A549 (cell line): ENCODE measurements at regions not wholly inside any gene's neighbourhood (a gene's known extent, or its start where the extent isn't known, plus 50 kb on each side); places are given as distances from the start of the nearest gene placed in this dataset.

Source experiments
- ATAC-seq, 2 experiments: fragments of 200-7000 bp in 1 of 2; fragments of >200 bp in 1 of 2; cut with Nextera tagmentation in 1 of 2; cut with Tn5 transposase in 1 of 2; 3 replicates each; pipeline versions ENCODE4 v1.8.0 to v1.9.1; 2018 to 2020; ENCODE audit warnings: mild to moderate bottlenecking in 1 of 2, moderate library complexity in 1 of 2
- CTCF ChIA-PET: fragments of 300-600 bp; sonication (Branson Sonifier 250); formaldehyde crosslinking; extraction: SDS; loops from one replicate; lab custom pipeline; 2021; ENCODE audit warnings: antibody characterized with exemption, inconsistent platforms; lab: Yijun Ruan, JAX
- POLR2A ChIA-PET: fragments of 350-600 bp; formaldehyde crosslinking; extraction: SDS; loops from one replicate; lab custom pipeline; 2021; ENCODE audit warnings: antibody characterized with exemption, inconsistent platforms; lab: Yijun Ruan, JAX
- DNase-seq, 2 experiments: peaks; one replicate each; pipeline versions ENCODE4 v3.0.0 to v3.0.0-alpha.2; 2011 to 2016; ENCODE audit warnings: low read depth in 1 of 2, low spot score in 1 of 2
- FAIRE-seq: peaks from 2 replicates; lab custom pipeline; 2011; peaks lifted over from hg19 to GRCh38; lab: Jason Lieb, UNC
- H3K27ac ChIP-seq, 2 experiments: fragments of >200 bp; sonication (Bioruptor Twin); formaldehyde crosslinking; 3 replicates each; pipeline ENCODE4 v1.5.1; 2016 to 2017
- H3K4me1 ChIP-seq: fragments of >200 bp; sonication (Bioruptor Twin); formaldehyde crosslinking; 3 replicates; pipeline ENCODE4 v1.6.1; 2016
- H3K4me2 ChIP-seq: fragments of >200 bp; sonication (Bioruptor Twin); formaldehyde crosslinking; 3 replicates; pipeline ENCODE4 v1.6.1; 2016
- H3K4me3 ChIP-seq: fragments of >200 bp; sonication (Bioruptor Twin); formaldehyde crosslinking; 3 replicates; pipeline ENCODE4 v1.5.1; 2016
- H3K9me3 ChIP-seq: fragments of >200 bp; sonication (Bioruptor Twin); formaldehyde crosslinking; 3 replicates; pipeline ENCODE4 v1.6.1; 2016
- CBX2 ChIP-seq: fragments of 200-600 bp; sonication (generic); IDR thresholded peaks from 2 replicates; pipeline ENCODE4 v1.6.1; 2016; ENCODE audit warnings: low read depth, mild to moderate bottlenecking, borderline replicate concordance
- EHF ChIP-seq: fragments of 250-450 bp; sonication (Bioruptor Pico); IDR thresholded peaks from 2 replicates; pipeline ENCODE4 v1.5.0; 2020; ENCODE audit warnings: mild to moderate bottlenecking
- EHMT2 ChIP-seq: fragments of 200-600 bp; sonication (generic); IDR thresholded peaks from 2 replicates; pipeline ENCODE4 v1.6.1; 2016; ENCODE audit warnings: antibody characterized with exemption, low read depth, mild to moderate bottlenecking, moderate library complexity
- ESRRA ChIP-seq: fragments of 150-350 bp; IDR thresholded peaks from 2 replicates; pipeline ENCODE4 v1.6.1; 2014; ENCODE audit warnings: mild to moderate bottlenecking, low read length, borderline replicate concordance
- FOSL2 ChIP-seq, 2 experiments: fragments of 450-650 bp in 1 of 2; fragments of >200 bp in 1 of 2; sonication (Bioruptor Twin) in 1 of 2; formaldehyde crosslinking; IDR thresholded peaks; 2 replicates each; pipeline versions ENCODE4 v1.5.0 to v1.6.1; 2016 to 2020; ENCODE audit warnings: mild to moderate bottlenecking in 1 of 2, moderate library complexity in 1 of 2
- GATA3 ChIP-seq: IDR thresholded peaks from 2 replicates; pipeline ENCODE4 v1.6.1; 2012; ENCODE audit warnings: borderline replicate concordance
- HDAC2 ChIP-seq: fragments of 200-600 bp; sonication (generic); IDR thresholded peaks from 2 replicates; pipeline ENCODE4 v1.6.1; 2016
- HEYL ChIP-seq: fragments of 250-450 bp; sonication (Bioruptor Pico); IDR thresholded peaks from 2 replicates; pipeline ENCODE4 v1.8.0; 2021; ENCODE audit warnings: mild to moderate bottlenecking, moderate library complexity
- HOXB13 ChIP-seq: fragments of 250-450 bp; sonication (Bioruptor Pico); IDR thresholded peaks from 2 replicates; pipeline ENCODE4 v1.5.0; 2020; ENCODE audit warnings: low read depth, mild to moderate bottlenecking, moderate library complexity
- JUN ChIP-seq, 2 experiments: fragments of >200 bp; sonication (Bioruptor Twin); formaldehyde crosslinking; IDR thresholded peaks; 2 replicates in 1 of 2; 3 replicates in 1 of 2; pipeline ENCODE4 v1.6.1; 2016 to 2017
- MAZ ChIP-seq: fragments of 150-350 bp; IDR thresholded peaks from 2 replicates; pipeline ENCODE4 v1.6.1; 2014; ENCODE audit warnings: antibody characterized with exemption, low read depth, low read length, borderline replicate concordance
- MYC ChIP-seq: IDR thresholded peaks from 2 replicates; pipeline ENCODE4 v1.6.1; 2012; ENCODE audit warnings: mild to moderate bottlenecking, inconsistent platforms, low read length, improper control_type of control experiment, borderline replicate concordance
- POLR2A ChIP-seq: IDR thresholded peaks from 2 replicates; pipeline ENCODE4 v1.6.1; 2012; ENCODE audit warnings: mild to moderate bottlenecking, low read length
- POLR2AphosphoS2 ChIP-seq: conservative IDR thresholded peaks from 2 replicates; pipeline ENCODE4 v1.6.1; 2012; ENCODE audit warnings: low read length, improper control_type of control experiment, inconsistent platforms
- RARB ChIP-seq: fragments of 250-450 bp; sonication (Bioruptor Pico); IDR thresholded peaks from 2 replicates; pipeline ENCODE4 v1.8.0; 2021; ENCODE audit warnings: mild to moderate bottlenecking, moderate library complexity
- RNF2 ChIP-seq: fragments of 200-600 bp; sonication (generic); IDR thresholded peaks from 2 replicates; pipeline ENCODE4 v1.6.1; 2016; ENCODE audit warnings: low read depth, mild to moderate bottlenecking, antibody characterized with exemption, moderate library complexity, borderline replicate concordance
- TP53 ChIP-seq: fragments of 250-450 bp; sonication (Bioruptor Pico); IDR thresholded peaks from 2 replicates; pipeline ENCODE4 v1.5.0; 2021; ENCODE audit warnings: mild to moderate bottlenecking, moderate library complexity
- ZNF302 ChIP-seq: fragments of 250-450 bp; sonication (Bioruptor Pico); IDR thresholded peaks from 2 replicates; pipeline ENCODE4 v1.9.0; 2021; ENCODE audit warnings: inconsistent platforms, mild to moderate bottlenecking, moderate library complexity
- WGBS: methylation state at CpG from one replicate; pipeline ENCODE4 v1.1.6; 2017; ENCODE audit errors: missing lambda C conversion rate; 5-methylcytosine and 5-hydroxymethylcytosine counted together
- TF ChIP-seq, protein P1 (sequence below): fragments of 200-600 bp; sonication (generic); IDR thresholded peaks from 2 replicates; pipeline ENCODE4 v1.6.1; 2016; ENCODE audit warnings: antibody characterized with exemption, mild to moderate bottlenecking, moderate library complexity
- TF ChIP-seq, protein P2 (sequence below): fragments of >200 bp; sonication (Bioruptor Twin); formaldehyde crosslinking; IDR thresholded peaks from 3 replicates; pipeline ENCODE4 v1.5.1; 2016
- TF ChIP-seq, protein P3 (sequence below): IDR thresholded peaks from 2 replicates; pipeline ENCODE4 v1.6.1; 2012; ENCODE audit warnings: low read depth, borderline replicate concordance
- TF ChIP-seq, protein P4 (sequence below): fragments of >200 bp; sonication (Bioruptor Twin); formaldehyde crosslinking; IDR thresholded peaks from 2 replicates; pipeline ENCODE4 v1.6.1; 2016
- TF ChIP-seq, protein P5 (sequence below): fragments of 250-450 bp; sonication (Bioruptor Pico); IDR thresholded peaks from 2 replicates; pipeline ENCODE4 v1.5.0; 2020; ENCODE audit warnings: low read depth, mild to moderate bottlenecking, moderate library complexity

DNA sequence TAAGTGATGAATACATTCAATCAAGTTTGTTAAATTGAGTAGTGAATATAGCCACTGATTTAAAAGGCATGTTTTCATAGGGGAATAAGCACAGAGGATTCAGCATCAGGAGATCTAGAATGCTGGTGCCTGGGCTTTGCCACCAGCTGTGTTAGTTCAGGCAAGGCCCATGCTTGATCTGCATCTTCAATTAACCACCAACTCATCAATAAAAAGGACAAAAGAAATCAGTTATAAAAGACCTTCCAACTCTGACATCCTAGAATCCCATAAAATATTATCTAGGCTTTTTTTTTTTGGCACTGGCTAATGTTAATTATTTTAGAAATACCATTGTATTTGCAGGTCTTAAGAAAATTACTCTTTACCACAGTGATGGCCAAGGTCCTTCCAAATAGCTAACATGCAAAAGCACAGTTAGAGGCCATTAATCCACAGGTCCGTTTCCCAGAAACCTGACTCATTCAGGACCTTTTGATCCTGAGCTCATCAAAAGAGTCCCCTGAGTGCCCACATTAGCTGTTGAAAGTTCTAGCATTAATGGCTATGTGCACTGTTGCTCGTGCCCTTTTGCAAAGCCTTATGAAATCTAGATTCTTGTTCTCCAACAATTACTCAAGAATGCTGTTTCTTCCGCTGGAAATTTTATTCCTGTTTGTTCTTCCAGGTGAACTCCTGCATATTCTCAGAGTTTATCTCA is 170.0 kb downstream of the CYRIA start:
- 8% methylated on average over 3 of the region's 3 CpGs for WGBS
- Histone ChIP-seq H3K9me3 (no peaks in the 10 kb centered on the region), H3K4me2 (no peak overlapping the region), H3K4me3 (no peak overlapping the region), H3K4me1 (no peaks in the 10 kb centered on the region), H3K27ac (no peak overlapping the region)
- FAIRE-seq (no peak), DNase-seq (no peak), ATAC-seq (no peak)
- TF ChIP-seq RARB (CRISPR knock-in tag): no peak
- TF ChIP-seq ZNF302 (CRISPR knock-in tag): no peak
- TF ChIP-seq HDAC2: no peak
- TF ChIP-seq GATA3: no peak
- TF ChIP-seq CBX2: no peak
- TF ChIP-seq, protein P1, sequence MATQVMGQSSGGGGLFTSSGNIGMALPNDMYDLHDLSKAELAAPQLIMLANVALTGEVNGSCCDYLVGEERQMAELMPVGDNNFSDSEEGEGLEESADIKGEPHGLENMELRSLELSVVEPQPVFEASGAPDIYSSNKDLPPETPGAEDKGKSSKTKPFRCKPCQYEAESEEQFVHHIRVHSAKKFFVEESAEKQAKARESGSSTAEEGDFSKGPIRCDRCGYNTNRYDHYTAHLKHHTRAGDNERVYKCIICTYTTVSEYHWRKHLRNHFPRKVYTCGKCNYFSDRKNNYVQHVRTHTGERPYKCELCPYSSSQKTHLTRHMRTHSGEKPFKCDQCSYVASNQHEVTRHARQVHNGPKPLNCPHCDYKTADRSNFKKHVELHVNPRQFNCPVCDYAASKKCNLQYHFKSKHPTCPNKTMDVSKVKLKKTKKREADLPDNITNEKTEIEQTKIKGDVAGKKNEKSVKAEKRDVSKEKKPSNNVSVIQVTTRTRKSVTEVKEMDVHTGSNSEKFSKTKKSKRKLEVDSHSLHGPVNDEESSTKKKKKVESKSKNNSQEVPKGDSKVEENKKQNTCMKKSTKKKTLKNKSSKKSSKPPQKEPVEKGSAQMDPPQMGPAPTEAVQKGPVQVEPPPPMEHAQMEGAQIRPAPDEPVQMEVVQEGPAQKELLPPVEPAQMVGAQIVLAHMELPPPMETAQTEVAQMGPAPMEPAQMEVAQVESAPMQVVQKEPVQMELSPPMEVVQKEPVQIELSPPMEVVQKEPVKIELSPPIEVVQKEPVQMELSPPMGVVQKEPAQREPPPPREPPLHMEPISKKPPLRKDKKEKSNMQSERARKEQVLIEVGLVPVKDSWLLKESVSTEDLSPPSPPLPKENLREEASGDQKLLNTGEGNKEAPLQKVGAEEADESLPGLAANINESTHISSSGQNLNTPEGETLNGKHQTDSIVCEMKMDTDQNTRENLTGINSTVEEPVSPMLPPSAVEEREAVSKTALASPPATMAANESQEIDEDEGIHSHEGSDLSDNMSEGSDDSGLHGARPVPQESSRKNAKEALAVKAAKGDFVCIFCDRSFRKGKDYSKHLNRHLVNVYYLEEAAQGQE: no peak
- TF ChIP-seq, protein P2, sequence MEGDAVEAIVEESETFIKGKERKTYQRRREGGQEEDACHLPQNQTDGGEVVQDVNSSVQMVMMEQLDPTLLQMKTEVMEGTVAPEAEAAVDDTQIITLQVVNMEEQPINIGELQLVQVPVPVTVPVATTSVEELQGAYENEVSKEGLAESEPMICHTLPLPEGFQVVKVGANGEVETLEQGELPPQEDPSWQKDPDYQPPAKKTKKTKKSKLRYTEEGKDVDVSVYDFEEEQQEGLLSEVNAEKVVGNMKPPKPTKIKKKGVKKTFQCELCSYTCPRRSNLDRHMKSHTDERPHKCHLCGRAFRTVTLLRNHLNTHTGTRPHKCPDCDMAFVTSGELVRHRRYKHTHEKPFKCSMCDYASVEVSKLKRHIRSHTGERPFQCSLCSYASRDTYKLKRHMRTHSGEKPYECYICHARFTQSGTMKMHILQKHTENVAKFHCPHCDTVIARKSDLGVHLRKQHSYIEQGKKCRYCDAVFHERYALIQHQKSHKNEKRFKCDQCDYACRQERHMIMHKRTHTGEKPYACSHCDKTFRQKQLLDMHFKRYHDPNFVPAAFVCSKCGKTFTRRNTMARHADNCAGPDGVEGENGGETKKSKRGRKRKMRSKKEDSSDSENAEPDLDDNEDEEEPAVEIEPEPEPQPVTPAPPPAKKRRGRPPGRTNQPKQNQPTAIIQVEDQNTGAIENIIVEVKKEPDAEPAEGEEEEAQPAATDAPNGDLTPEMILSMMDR: no peak
- TF ChIP-seq EHF (CRISPR knock-in tag): no peak
- no peak for TF ChIP-seq HEYL (CRISPR knock-in tag)
- no peak for TF ChIP-seq ESRRA
- TF ChIP-seq, protein P3, sequence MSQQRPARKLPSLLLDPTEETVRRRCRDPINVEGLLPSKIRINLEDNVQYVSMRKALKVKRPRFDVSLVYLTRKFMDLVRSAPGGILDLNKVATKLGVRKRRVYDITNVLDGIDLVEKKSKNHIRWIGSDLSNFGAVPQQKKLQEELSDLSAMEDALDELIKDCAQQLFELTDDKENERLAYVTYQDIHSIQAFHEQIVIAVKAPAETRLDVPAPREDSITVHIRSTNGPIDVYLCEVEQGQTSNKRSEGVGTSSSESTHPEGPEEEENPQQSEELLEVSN: no peak
- TF ChIP-seq HOXB13 (CRISPR knock-in tag): no peak
- POLR2A ChIA-PET: no interaction called here
- CTCF ChIA-PET: interaction anchor here (1.7 to 6.5 kb wide), 3 partner anchors 13 to 556 kb away, joined by 5 to 30 read pairs (median 6); partner anchors contain the start of gene MYCN

DNA sequence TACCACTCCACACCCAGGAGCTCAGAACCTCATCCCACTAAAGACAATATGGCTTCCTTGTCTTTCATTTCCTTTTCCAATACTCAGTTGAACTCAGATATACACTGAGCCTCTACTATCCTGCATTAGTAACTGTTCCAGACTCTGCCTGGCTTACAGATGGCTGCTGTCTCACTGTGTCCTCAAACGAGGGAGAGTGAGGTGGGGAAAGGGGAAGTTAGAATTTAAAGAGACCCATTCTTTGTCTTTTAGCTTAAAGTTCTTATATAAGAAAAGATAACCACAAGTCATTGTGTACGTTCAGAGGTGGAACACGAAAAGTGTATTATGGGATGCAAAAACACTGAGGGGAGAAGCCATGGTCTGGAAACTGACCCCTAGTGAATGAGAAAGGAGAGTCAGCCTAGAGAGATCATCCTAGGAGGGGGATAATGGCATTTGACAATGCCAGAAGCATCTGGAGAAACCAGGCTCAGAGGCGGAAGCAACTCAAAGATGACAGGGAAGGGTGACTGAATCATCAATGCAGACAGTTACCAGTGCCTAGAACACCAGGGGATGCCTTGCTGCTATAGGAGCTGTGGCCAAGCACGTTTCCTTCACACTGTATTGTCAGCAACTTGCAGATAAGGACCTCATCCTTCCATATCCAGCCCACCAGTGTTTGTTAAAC is 170.7 kb downstream of the CYRIA start:
- no peak for DNase-seq
- Histone ChIP-seq H3K9me3 (no peaks in the 10 kb centered on the region), H3K4me2 (no peak overlapping the region), H3K4me3 (no peak overlapping the region), H3K4me1 (no peaks in the 10 kb centered on the region), H3K27ac (no peak overlapping the region)
- CTCF ChIA-PET: interaction anchor here (1.6 to 6.5 kb wide), 3 partner anchors 8 to 555 kb away, joined by 3 to 30 read pairs (median 5); partner anchors contain the start of gene MYCN
- FAIRE-seq: no peak
- TF ChIP-seq, protein P4, sequence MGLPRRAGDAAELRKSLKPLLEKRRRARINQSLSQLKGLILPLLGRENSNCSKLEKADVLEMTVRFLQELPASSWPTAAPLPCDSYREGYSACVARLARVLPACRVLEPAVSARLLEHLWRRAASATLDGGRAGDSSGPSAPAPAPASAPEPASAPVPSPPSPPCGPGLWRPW: no peak
- TF ChIP-seq RNF2: no peak
- POLR2A ChIA-PET: no interaction called here
- no peak for ATAC-seq
- WGBS: 4% methylated on average over 5 of the region's 5 CpGs

DNA sequence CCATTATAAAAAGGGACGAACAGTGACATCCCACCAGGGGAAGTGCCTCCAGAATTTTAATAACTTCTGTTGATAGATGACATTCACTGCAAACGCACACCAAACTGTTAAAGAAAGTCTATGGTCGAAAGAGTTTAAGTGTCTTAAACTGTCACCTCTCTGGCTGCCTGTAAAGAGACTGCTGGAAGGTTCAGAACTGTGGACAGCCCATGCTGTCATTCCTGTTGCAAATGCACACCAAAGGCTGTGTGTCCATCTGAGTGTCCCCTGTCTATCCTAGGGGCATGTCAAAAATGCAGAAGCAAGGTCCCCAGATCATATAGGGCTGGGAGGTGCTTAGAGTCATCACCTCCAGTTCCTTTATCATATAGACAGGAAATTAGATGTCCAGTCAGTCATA is 171.8 kb downstream of the CYRIA start:
- POLR2A ChIA-PET: no interaction called here
- no peak for ATAC-seq
- FAIRE-seq: no peak
- Histone ChIP-seq H3K27ac (no peak overlapping the region), H3K4me1 (no peaks in the 10 kb centered on the region), H3K9me3 (no peaks in the 10 kb centered on the region), H3K4me3 (no peak overlapping the region), H3K4me2 (no peak overlapping the region)
- CTCF ChIA-PET: interaction anchor here (1.6 kb wide), 1 partner anchor 10 kb away, joined by 3 read pairs; no protein-coding TSS in a partner anchor
- DNase-seq: no peak
- WGBS: 4% methylated on average over 3 of the region's 3 CpGs
- TF ChIP-seq MYC (no peak), FOSL2 (IDR thresholded peaks at IDR 0.05) (no peak), FOSL2 (CRISPR knock-in tag; IDR thresholded peaks at IDR 0.05) (no peak), EHMT2 (no peak), HDAC2 (no peak), JUN (IDR thresholded peaks at IDR 0.05) (no peak), TP53 (CRISPR knock-in tag) (no peak), MAZ (no peak), POLR2AphosphoS2 (no peak), POLR2A (no peak)
- TF ChIP-seq, protein P4: no peak
- TF ChIP-seq, protein P3: no peak
- TF ChIP-seq, protein P5, sequence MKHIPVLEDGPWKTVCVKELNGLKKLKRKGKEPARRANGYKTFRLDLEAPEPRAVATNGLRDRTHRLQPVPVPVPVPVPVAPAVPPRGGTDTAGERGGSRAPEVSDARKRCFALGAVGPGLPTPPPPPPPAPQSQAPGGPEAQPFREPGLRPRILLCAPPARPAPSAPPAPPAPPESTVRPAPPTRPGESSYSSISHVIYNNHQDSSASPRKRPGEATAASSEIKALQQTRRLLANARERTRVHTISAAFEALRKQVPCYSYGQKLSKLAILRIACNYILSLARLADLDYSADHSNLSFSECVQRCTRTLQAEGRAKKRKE (CRISPR knock-in tag): no peak
